ENCODE measurements at regions not wholly inside any gene's neighbourhood (a gene's known extent, or its start where the extent isn't known, plus 50 kb on each side); places are given as distances from the start of the nearest gene placed in this dataset.

GRCh38 chr15:46685096-46685495 lies 1032.2 kb upstream of the SEMA6D start:
- TF ChIP-seq CTCF (IDR thresholded peaks at IDR 0.05; ENCODE audit: control extremely low read depth in 1 of 3, insufficient read depth in 1 of 3, low read depth in 1 of 3, low read length in 3 of 3): no peak
- no peak for TF ChIP-seq EZH2 (IDR thresholded peaks at IDR 0.05; ENCODE audit: low read depth, low read length, severe bottlenecking)
- no peak for TF ChIP-seq CBX5 (IDR thresholded peaks at IDR 0.05; ENCODE audit: low read depth, low read length)
- TF ChIP-seq NRF1 (IDR thresholded peaks at IDR 0.05; ENCODE audit: low read depth, low read length): no peak
- no peak for TF ChIP-seq SIN3A (conservative IDR thresholded peaks at IDR 0.05 in 1 of 2, IDR thresholded peaks at IDR 0.05 in 1 of 2; ENCODE audit: low read depth in 1 of 2, low read length in 2 of 2)
- no peak for TF ChIP-seq POLR2A (IDR thresholded peaks at IDR 0.05; ENCODE audit: control extremely low read depth in 1 of 2, low read depth in 2 of 2, low read length in 2 of 2)
- TF ChIP-seq ATF2 (IDR thresholded peaks at IDR 0.05; ENCODE audit: low read length): no peak
- no peak for TF ChIP-seq CHD7 (IDR thresholded peaks at IDR 0.05; ENCODE audit: insufficient replicate concordance, low read length)
- TF ChIP-seq POLR2AphosphoS5 (IDR thresholded peaks at IDR 0.05; ENCODE audit: low read depth, low read length): no peak
- TF ChIP-seq HDAC6 (IDR thresholded peaks at IDR 0.05; ENCODE audit: low read depth, low read length): no peak
- no peak for TF ChIP-seq TAF1 (IDR thresholded peaks at IDR 0.05; ENCODE audit: low read depth, low read length)
- TF ChIP-seq RAD21 (IDR thresholded peaks at IDR 0.05 in 1 of 2, conservative IDR thresholded peaks at IDR 0.05 in 1 of 2; ENCODE audit: low read depth in 2 of 2, low read length in 2 of 2): no peak
- TF ChIP-seq TBP (IDR thresholded peaks at IDR 0.05; ENCODE audit: low read depth, low read length): no peak
- no peak for TF ChIP-seq GABPA (IDR thresholded peaks at IDR 0.05; ENCODE audit: borderline replicate concordance, insufficient read depth, low read length)

Measured in H1 (cell line).